Tibial nerve (tissue), 4 donors: ENCODE measurements at regions not wholly inside any gene's neighbourhood (a gene's known extent, or its start where the extent isn't known, plus 50 kb on each side); places are given as distances from the start of the nearest gene placed in this dataset.
A peak's percentile ranks its signal among the peaks of the same experiment; 100 is the strongest.

Experiments used
- DNase-seq, 2 donors: peaks; one replicate each; pipeline ENCODE4 v3.0.0-alpha.2; 2019; ENCODE audit warnings: low spot score in 2 of 2
- H3K27ac ChIP-seq, 4 donors: fragments of 200-600 bp; sonication (generic) in 3 of 4; one replicate each; pipeline ENCODE4 v1.5.1; 2017 to 2019; ENCODE audit warnings: mild to moderate bottlenecking in 1 of 4
- H3K27me3 ChIP-seq, 2 donors: fragments of 200-600 bp; sonication (generic) in 1 of 2; one replicate each; pipeline versions ENCODE4 v1.5.1 to v1.6.0; 2017 to 2019
- H3K36me3 ChIP-seq, 3 donors: fragments of 200-600 bp; sonication (generic); one replicate each; pipeline ENCODE4 v1.5.1; 2018 to 2019
- H3K4me1 ChIP-seq, 4 donors: fragments of 200-600 bp; sonication (generic) in 3 of 4; one replicate each; pipeline ENCODE4 v1.5.1; 2017 to 2019
- H3K4me3 ChIP-seq, 4 donors: fragments of 200-600 bp; sonication (generic) in 3 of 4; one replicate each; pipeline ENCODE4 v1.5.1; 2017 to 2019; ENCODE audit warnings: mild to moderate bottlenecking in 1 of 4, moderate library complexity in 1 of 4
- H3K9me3 ChIP-seq, 4 donors: fragments of 200-600 bp; sonication (generic) in 3 of 4; one replicate each; pipeline ENCODE4 v1.5.1; 2017 to 2019
- EP300 ChIP-seq, 2 donors: sonication (generic); formaldehyde crosslinking; IDR thresholded peaks; one replicate each; pipeline ENCODE4 v1.6.1; 2017; ENCODE audit warnings: antibody characterized with exemption in 2 of 2, mild to moderate bottlenecking in 1 of 2
- POLR2A ChIP-seq, 2 donors: fragments of 450-650 bp; IDR thresholded peaks; one replicate each; pipeline ENCODE4 v1.6.1; 2017; ENCODE audit warnings: antibody characterized with exemption in 2 of 2, mild to moderate bottlenecking in 2 of 2, moderate library complexity in 2 of 2
- WGBS, 2 donors: methylation state at CpG; one replicate each; pipeline ENCODE4 v1.1.5; 2018; 5-methylcytosine and 5-hydroxymethylcytosine counted together
- TF ChIP-seq, protein P1 (sequence below), 5 experiments: fragments of 200-600 bp in 3 of 5; fragments of 450-650 bp in 2 of 5; sonication (generic) in 3 of 5; IDR thresholded peaks; one replicate each; pipeline ENCODE4 v1.5.1; 2016 to 2019; ENCODE audit warnings: antibody characterized with exemption in 5 of 5, mild to moderate bottlenecking in 3 of 5, moderate library complexity in 2 of 5

DNA sequence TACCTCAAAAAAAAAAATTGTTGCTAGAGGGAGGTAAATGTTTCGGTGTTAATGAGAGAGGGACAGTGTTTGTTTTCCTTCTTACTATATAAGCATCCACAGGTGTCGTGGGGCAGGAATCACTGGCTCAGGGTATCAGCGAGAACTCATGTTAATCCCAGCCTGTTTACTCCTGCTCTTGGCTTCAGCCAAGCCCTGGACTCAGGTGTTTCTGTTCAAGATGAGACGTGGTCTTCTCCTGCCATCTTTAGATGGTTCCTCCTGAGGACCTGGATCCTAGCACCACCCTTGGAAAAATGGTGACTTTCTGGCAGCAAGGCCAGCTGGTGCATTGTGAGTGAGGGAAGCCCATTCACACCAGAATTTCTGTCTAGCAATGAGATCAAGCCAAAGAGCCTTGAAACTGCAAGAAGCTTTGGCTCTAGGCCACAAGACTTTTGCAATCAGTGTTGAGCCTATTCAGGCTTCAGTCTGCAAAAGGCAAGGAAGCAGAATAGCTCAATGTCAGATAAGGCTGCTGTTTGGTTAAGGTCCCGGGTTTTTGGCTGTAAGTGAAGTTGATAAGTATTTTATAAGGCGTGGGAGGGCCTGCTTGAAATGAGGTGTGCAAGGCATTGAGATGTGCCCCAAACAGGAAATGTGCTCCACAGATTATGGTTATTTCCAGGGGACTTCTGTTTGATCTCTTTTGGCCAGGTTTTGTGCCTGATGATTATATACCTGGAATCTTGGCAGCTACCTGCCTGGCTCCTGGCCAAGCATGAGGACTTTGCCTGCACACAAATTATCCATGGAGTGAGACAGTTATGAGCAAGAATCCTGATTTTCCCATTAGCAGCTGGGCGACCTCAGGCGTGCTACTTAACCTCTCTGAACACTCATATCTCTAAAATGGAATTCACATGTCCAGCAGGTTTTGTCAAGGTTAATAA, 99.8 kb downstream of the TENT4A start:
- Histone ChIP-seq H3K4me3 (no peak overlapping the region), H3K27me3 (no peaks in the 10 kb centered on the region), H3K27ac (no peak overlapping the region), H3K36me3 (no peaks in the 10 kb centered on the region), H3K9me3 (no peaks in the 10 kb centered on the region), H3K4me1 (peaks cover 0 to 8% (median 0%) of the 10 kb centered on the region in 4 donors)
- TF ChIP-seq EP300 (IDR thresholded peaks at IDR 0.05) (no peak), POLR2A (IDR thresholded peaks at IDR 0.05) (no peak)
- TF ChIP-seq, protein P1, sequence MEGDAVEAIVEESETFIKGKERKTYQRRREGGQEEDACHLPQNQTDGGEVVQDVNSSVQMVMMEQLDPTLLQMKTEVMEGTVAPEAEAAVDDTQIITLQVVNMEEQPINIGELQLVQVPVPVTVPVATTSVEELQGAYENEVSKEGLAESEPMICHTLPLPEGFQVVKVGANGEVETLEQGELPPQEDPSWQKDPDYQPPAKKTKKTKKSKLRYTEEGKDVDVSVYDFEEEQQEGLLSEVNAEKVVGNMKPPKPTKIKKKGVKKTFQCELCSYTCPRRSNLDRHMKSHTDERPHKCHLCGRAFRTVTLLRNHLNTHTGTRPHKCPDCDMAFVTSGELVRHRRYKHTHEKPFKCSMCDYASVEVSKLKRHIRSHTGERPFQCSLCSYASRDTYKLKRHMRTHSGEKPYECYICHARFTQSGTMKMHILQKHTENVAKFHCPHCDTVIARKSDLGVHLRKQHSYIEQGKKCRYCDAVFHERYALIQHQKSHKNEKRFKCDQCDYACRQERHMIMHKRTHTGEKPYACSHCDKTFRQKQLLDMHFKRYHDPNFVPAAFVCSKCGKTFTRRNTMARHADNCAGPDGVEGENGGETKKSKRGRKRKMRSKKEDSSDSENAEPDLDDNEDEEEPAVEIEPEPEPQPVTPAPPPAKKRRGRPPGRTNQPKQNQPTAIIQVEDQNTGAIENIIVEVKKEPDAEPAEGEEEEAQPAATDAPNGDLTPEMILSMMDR (IDR thresholded peaks at IDR 0.05) = no peak
- 68 to 69% methylated on average over 8 of the region's 8 CpGs for WGBS, 2 donors
- DNase-seq = peak in 1 of 2 donors; percentile 62

DNA sequence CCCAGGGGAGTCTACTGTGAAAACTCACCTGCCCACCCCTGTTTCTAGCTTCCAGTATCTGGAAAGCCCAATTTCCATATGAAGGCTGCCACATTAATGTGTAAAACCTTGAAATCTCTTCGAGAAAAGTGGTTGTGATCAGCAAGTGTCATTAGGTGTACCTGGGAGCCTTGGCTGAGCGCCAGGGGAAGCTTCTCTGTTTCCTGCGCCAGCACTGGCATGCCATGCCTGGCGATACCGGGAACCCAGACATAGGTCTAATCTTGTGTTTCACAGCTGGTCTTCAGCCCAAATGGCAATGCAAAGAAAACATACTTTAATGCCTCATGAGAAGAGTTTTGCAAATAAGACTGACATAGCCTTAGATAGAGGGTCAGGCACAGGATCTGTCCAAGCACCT, 101.6 kb downstream of the TENT4A start:
- peaks cover 0 to 15% (median 0%) of the 10 kb centered on the region in 4 donors for H3K4me1 ChIP-seq
- no peak overlapping the region for H3K27ac ChIP-seq
- no peaks in the 10 kb centered on the region for H3K36me3 ChIP-seq
- no peaks in the 10 kb centered on the region for H3K27me3 ChIP-seq
- no peak for TF ChIP-seq POLR2A (IDR thresholded peaks at IDR 0.05)
- TF ChIP-seq, protein P1 (IDR thresholded peaks at IDR 0.05) = no peak
- TF ChIP-seq EP300 (IDR thresholded peaks at IDR 0.05) = no peak
- DNase-seq = no peak
- 81 to 88% methylated on average over 5 of the region's 5 CpGs for WGBS, 2 donors
- no peak overlapping the region for H3K4me3 ChIP-seq
- no peaks in the 10 kb centered on the region for H3K9me3 ChIP-seq

DNA sequence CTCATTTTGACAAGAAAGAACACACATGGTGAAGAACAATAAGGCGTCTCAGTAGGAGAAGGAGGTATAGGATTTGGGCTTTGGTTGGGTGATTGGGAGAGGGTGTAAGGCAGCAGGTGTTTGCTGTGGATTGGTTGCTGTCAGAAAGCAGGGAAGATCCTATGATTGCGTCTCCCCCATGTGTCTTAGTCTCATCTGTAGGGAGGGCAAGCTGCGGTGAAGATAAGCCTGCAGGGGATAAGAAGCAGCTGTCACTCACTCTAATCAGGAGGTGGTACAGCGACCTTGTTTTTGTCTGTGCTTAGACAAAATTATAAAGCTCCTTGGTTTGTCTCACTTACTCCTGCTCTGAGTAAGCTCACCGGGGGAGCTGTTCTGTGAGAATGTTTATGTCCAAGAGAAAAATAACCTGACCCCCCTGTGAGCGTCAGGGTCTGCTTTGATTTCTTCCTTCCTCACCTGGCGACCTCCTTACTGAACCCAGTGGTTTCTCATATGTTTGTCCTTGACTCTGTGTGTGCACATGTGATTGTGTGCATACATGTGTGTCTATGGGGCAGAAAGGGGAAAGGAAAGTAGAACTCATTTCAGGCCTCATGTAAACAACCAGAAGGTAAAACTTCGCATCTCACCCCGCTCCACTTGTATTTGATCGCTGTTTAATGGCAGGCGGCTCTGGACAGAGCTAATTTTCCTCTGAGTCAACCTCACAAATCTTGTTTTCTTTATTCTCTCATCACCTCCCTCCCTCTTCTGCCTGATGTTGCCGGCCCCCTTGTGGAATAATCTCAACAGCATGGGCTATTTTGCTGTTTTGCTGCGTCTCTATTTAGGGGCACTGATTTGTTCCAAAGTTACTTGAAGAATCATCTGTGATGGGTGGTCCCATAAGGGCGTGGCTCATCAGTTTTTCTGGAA, 105.6 kb downstream of the TENT4A start:
- H3K9me3 ChIP-seq = peaks cover 0 to 31% (median 4%) of the 10 kb centered on the region in 4 donors
- no peak for DNase-seq
- TF ChIP-seq, protein P1 (IDR thresholded peaks at IDR 0.05) = no peak
- no peak for TF ChIP-seq EP300 (IDR thresholded peaks at IDR 0.05)
- TF ChIP-seq POLR2A (IDR thresholded peaks at IDR 0.05) = no peak
- whole genome bisulfite sequencing, 2 donors = 47 to 54% methylated on average over 14 of the region's 14 CpGs
- no peaks in the 10 kb centered on the region for H3K36me3 ChIP-seq
- H3K4me3 ChIP-seq = no peak overlapping the region
- no peaks in the 10 kb centered on the region for H3K27me3 ChIP-seq
- peaks cover 0 to 6% (median 0%) of the 10 kb centered on the region in 4 donors for H3K4me1 ChIP-seq
- H3K27ac ChIP-seq = no peak overlapping the region

DNA sequence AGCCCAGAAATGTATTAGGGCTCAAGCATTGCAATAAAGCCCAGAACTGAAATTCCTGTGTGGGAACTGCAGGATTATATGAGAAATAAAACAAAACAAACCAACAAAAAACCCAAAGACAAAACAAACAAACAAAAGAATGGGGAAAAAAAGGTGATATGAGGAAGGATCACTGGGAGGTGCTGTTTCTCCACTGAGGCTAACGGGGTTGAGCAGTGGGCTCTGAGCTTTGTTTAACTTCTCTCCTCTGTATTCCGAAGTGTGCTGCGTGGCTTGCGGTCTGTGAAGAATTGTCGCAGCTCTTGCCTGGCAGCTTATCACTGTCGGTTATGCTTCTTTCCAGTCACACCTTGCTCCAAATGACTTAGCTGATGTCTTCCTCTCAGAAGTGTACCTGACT, 106.3 kb downstream of the TENT4A start:
- no peaks in the 10 kb centered on the region for H3K27me3 ChIP-seq
- H3K36me3 ChIP-seq = no peaks in the 10 kb centered on the region
- H3K4me3 ChIP-seq = no peak overlapping the region
- H3K27ac ChIP-seq = no peak overlapping the region
- peaks cover 0 to 31% (median 4%) of the 10 kb centered on the region in 4 donors for H3K9me3 ChIP-seq
- 54 to 55% methylated on average over 6 of the region's 6 CpGs for WGBS, 2 donors
- DNase-seq = no peak
- H3K4me1 ChIP-seq = peaks cover 0 to 6% (median 0%) of the 10 kb centered on the region in 4 donors
- TF ChIP-seq POLR2A (IDR thresholded peaks at IDR 0.05) (no peak), EP300 (IDR thresholded peaks at IDR 0.05) (no peak)
- TF ChIP-seq, protein P1 (IDR thresholded peaks at IDR 0.05) = no peak
